Uterus (tissue), 3 donors: ENCODE measurements at regions not wholly inside any gene's neighbourhood (a gene's known extent, or its start where the extent isn't known, plus 50 kb on each side); places are given as distances from the start of the nearest gene placed in this dataset.

Experiments used
- DNase-seq, 2 donors: peaks; one replicate each; pipeline ENCODE4 v3.0.0-alpha.2; 2019 to 2020
- H3K27ac ChIP-seq, 2 donors: fragments of 200-600 bp; sonication (generic); 1 replicate in 1 of 2; 2 replicates in 1 of 2; pipeline ENCODE4 v1.5.1; 2016 to 2018
- H3K27me3 ChIP-seq, 2 donors: fragments of 200-600 bp; sonication (generic); one replicate each; pipeline ENCODE4 v1.5.1; 2018 to 2019; ENCODE audit warnings: control low read depth in 1 of 2
- H3K36me3 ChIP-seq, 2 donors: fragments of 200-600 bp; sonication (generic); one replicate each; pipeline ENCODE4 v1.5.1; 2019; ENCODE audit warnings: control low read depth in 1 of 2
- H3K4me1 ChIP-seq, 2 donors: fragments of 200-600 bp; sonication (generic); one replicate each; pipeline ENCODE4 v1.5.1; 2018 to 2019; ENCODE audit warnings: control low read depth in 1 of 2
- H3K4me3 ChIP-seq, 2 donors: fragments of 200-600 bp; sonication (generic); 1 replicate in 1 of 2; 2 replicates in 1 of 2; pipeline ENCODE4 v1.5.1; 2018 to 2019; ENCODE audit warnings: mild to moderate bottlenecking in 1 of 2
- H3K9me3 ChIP-seq, 2 donors: fragments of 200-600 bp; sonication (generic); one replicate each; pipeline ENCODE4 v1.5.1; 2019; ENCODE audit warnings: control low read depth in 1 of 2
- CTCF ChIP-seq, 4 experiments: fragments of 200-600 bp in 2 of 4; fragments of 450-650 bp in 2 of 4; sonication (generic) in 2 of 4; IDR thresholded peaks; one replicate each; pipeline ENCODE4 v1.5.1; 2016 to 2019; ENCODE audit warnings: antibody characterized with exemption in 4 of 4, mild to moderate bottlenecking in 2 of 4, moderate library complexity in 1 of 4
- POLR2A ChIP-seq, 2 donors: fragments of 450-650 bp; IDR thresholded peaks; one replicate each; pipeline ENCODE4 v1.6.1; 2016; ENCODE audit warnings: antibody characterized with exemption in 2 of 2, mild to moderate bottlenecking in 1 of 2, moderate library complexity in 1 of 2
- intact Hi-C: fragments of 100-400 bp; cut with DNase I; formaldehyde crosslinking; loops from one replicate; pipeline ENCODE4 v1.15.1; 2023; ENCODE audit warnings: low total_unique reads
- donor health status: DM: yes; HTN: yes; CAD: no.

GRCh38 chr6:165090242-165090641, 219.2 kb downstream of the C6orf118 start:
- TF ChIP-seq POLR2A (IDR thresholded peaks at IDR 0.05) (no peak), CTCF (IDR thresholded peaks at IDR 0.05) (no peak)
- no peak overlapping the region for H3K27ac ChIP-seq
- no peak overlapping the region for H3K4me3 ChIP-seq
- no peaks in the 10 kb centered on the region for H3K9me3 ChIP-seq
- no peaks in the 10 kb centered on the region for H3K27me3 ChIP-seq
- intact Hi-C loops = no loop called here
- H3K36me3 ChIP-seq = no peaks in the 10 kb centered on the region
- DNase-seq = no peak
- H3K4me1 ChIP-seq = no peaks in the 10 kb centered on the region

- intact Hi-C loops = no loop called here
- H3K4me3 ChIP-seq = no peak overlapping the region
- H3K4me1 ChIP-seq = no peaks in the 10 kb centered on the region
- no peak for DNase-seq
- H3K27me3 ChIP-seq = no peaks in the 10 kb centered on the region
- no peaks in the 10 kb centered on the region for H3K36me3 ChIP-seq
- TF ChIP-seq POLR2A (IDR thresholded peaks at IDR 0.05) (no peak), CTCF (IDR thresholded peaks at IDR 0.05) (no peak)
- H3K9me3 ChIP-seq = no peaks in the 10 kb centered on the region
- no peak overlapping the region for H3K27ac ChIP-seq
These were observed 222.6 kb downstream of the C6orf118 start for GRCh38 chr6:165086814-165087213.

DNA sequence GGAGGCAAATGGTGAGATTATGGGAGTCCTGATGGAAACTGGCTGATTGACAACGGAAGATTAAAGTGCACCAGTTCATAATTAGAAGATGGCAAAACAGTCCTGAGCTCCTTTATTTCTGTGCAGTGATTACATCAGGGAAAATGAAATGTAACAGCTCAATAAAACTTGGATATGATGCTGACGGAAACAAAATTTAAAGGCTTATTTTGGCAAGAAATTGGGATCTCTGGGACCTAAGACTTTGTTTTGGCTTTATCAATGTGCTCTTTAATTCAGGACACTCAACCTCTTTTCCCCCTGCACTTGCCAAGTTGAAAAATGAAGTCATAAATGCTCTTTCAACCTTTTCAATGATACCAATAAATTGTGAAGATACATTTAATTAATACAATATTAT, 226.8 kb downstream of the C6orf118 start:
- no peak for TF ChIP-seq POLR2A (IDR thresholded peaks at IDR 0.05)
- TF ChIP-seq CTCF (IDR thresholded peaks at IDR 0.05) = no peak
- Histone ChIP-seq H3K9me3 (no peaks in the 10 kb centered on the region), H3K27me3 (no peaks in the 10 kb centered on the region), H3K4me1 (no peaks in the 10 kb centered on the region), H3K27ac (no peak overlapping the region), H3K36me3 (no peaks in the 10 kb centered on the region), H3K4me3 (no peak overlapping the region)
- no peak for DNase-seq
- intact Hi-C loops = no loop called here

GRCh38 chr6:165081944-165082532, 227.4 kb downstream of the C6orf118 start:
- no peak overlapping the region for H3K4me3 ChIP-seq
- H3K9me3 ChIP-seq = no peaks in the 10 kb centered on the region
- TF ChIP-seq POLR2A (IDR thresholded peaks at IDR 0.05) = no peak
- H3K27me3 ChIP-seq = no peaks in the 10 kb centered on the region
- H3K36me3 ChIP-seq = no peaks in the 10 kb centered on the region
- no peak overlapping the region for H3K27ac ChIP-seq
- H3K4me1 ChIP-seq = no peaks in the 10 kb centered on the region
- intact Hi-C loops = no loop called here
- DNase-seq = no peak

DNA sequence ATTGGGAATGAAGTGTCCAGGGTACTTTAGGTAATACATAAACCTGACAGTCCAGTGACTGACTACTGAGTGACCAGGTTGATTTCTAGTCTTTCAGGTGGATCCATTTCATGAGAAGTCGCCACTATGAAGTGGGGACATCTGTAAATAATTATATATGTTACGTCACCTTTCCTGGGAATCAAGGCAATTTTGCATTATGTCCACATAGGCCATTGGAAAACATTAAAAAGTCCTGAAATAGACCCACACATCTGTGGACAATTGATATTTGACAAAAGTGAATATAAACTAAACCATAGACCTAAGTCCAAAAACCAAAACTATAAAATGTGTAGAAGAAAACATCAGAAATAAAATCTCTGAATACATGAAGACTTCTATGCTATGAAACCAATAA, 231.5 kb downstream of the C6orf118 start:
- no peaks in the 10 kb centered on the region for H3K4me1 ChIP-seq
- intact Hi-C loops = no loop called here
- H3K27me3 ChIP-seq = no peaks in the 10 kb centered on the region
- no peaks in the 10 kb centered on the region for H3K9me3 ChIP-seq
- H3K27ac ChIP-seq = no peak overlapping the region
- no peak overlapping the region for H3K4me3 ChIP-seq
- no peaks in the 10 kb centered on the region for H3K36me3 ChIP-seq
- TF ChIP-seq CTCF (IDR thresholded peaks at IDR 0.05) = no peak
- DNase-seq = no peak

DNA sequence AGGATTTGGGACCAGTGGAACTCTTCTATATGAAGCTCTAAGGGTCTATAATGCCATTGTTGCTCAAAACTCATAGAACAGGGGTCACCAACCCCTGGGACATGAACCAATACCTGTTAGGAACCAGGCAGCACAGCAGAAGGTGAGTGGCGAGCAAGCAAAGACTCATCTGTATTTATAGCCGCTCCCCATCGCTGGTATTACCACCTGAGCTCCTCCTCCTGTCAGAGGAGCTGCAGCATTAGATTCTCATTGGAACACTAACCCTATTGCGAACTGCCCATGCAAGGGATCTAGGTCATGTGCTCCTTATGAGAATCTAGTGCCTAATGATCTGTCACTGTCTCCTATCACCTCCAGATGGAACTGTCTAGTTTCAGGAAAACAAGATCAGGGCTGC, 237.5 kb downstream of the C6orf118 start:
- Histone ChIP-seq H3K4me3 (no peak overlapping the region), H3K4me1 (no peaks in the 10 kb centered on the region), H3K9me3 (no peaks in the 10 kb centered on the region), H3K36me3 (no peaks in the 10 kb centered on the region), H3K27me3 (no peaks in the 10 kb centered on the region), H3K27ac (no peak overlapping the region)
- DNase-seq = no peak
- intact Hi-C loops = no loop called here
- TF ChIP-seq POLR2A (IDR thresholded peaks at IDR 0.05) (no peak), CTCF (IDR thresholded peaks at IDR 0.05) (no peak)
